ENCODE measurements at regions not wholly inside any gene's neighbourhood (a gene's known extent, or its start where the extent isn't known, plus 50 kb on each side); places are given as distances from the start of the nearest gene placed in this dataset.

- no peak overlapping the region for H3K27ac ChIP-seq (ENCODE audit: low read length)
These were observed 72.6 kb upstream of the RORA start for GRCh38 chr15:61301701-61302100.

GRCh38 chr15:61299075-61299763 is 70.1 kb upstream of the RORA start:
- Histone ChIP-seq H3K4me2 (ENCODE audit: low read length) (no peak overlapping the region), H3K4me3 (ENCODE audit: low read length) (no peak overlapping the region), H3K79me2 (replicated peaks; ENCODE audit: insufficient read depth, low read length) (no peaks in the 10 kb centered on the region), H3K9ac (ENCODE audit: low read length) (no peak overlapping the region), H3K9me3 (ENCODE audit: low read length) (no peaks in the 10 kb centered on the region), H3K36me3 (ENCODE audit: insufficient read depth, low read length) (no peaks in the 10 kb centered on the region), H2AFZ (ENCODE audit: low read depth, low read length) (no peak overlapping the region), H3K27ac (ENCODE audit: low read length) (no peak overlapping the region), H3F3A (ENCODE audit: insufficient read depth, low read length, poor library complexity, severe bottlenecking) (no peaks in the 10 kb centered on the region), H3K27me3 (ENCODE audit: insufficient read depth, low read depth, low read length) (no peaks in the 10 kb centered on the region), H3K9me2 (ENCODE audit: insufficient read depth, low read length) (no peaks in the 10 kb centered on the region), H4K20me1 (ENCODE audit: insufficient read depth) (no peaks in the 10 kb centered on the region)
- TF ChIP-seq TAF1 (IDR thresholded peaks at IDR 0.05; ENCODE audit: low read depth) (no peak), MXI1 (conservative IDR thresholded peaks at IDR 0.05; ENCODE audit: poor library complexity, severe bottlenecking) (no peak), EZH2 (IDR thresholded peaks at IDR 0.05; ENCODE audit: borderline replicate concordance, insufficient read depth, low read length, poor library complexity, severe bottlenecking) (no peak), REST (IDR thresholded peaks at IDR 0.05; ENCODE audit: borderline replicate concordance) (no peak), SMC3 (conservative IDR thresholded peaks at IDR 0.05; ENCODE audit: poor library complexity) (no peak), POLR2AphosphoS5 (IDR thresholded peaks at IDR 0.05) (no peak)

More at GRCh38 chr15:61301701-61302100, 72.6 kb upstream of the RORA start:
- H3K36me3 ChIP-seq (ENCODE audit: insufficient read depth, low read length): no peaks in the 10 kb centered on the region
- no peak overlapping the region for H2AFZ ChIP-seq (ENCODE audit: low read depth, low read length)
- no peaks in the 10 kb centered on the region for H4K20me1 ChIP-seq (ENCODE audit: insufficient read depth)
- no peaks in the 10 kb centered on the region for H3K9me2 ChIP-seq (ENCODE audit: insufficient read depth, low read length)
- no peak overlapping the region for H3K4me3 ChIP-seq (ENCODE audit: low read length)
- H3K9ac ChIP-seq (ENCODE audit: low read length): no peak overlapping the region
- no peaks in the 10 kb centered on the region for H3K27me3 ChIP-seq (ENCODE audit: insufficient read depth, low read depth, low read length)
- H3K79me2 ChIP-seq (replicated peaks; ENCODE audit: insufficient read depth, low read length): no peaks in the 10 kb centered on the region
- H3F3A ChIP-seq (ENCODE audit: insufficient read depth, low read length, poor library complexity, severe bottlenecking): no peaks in the 10 kb centered on the region
- TF ChIP-seq RAD21 (conservative IDR thresholded peaks at IDR 0.05): no peak
- TF ChIP-seq EZH2 (IDR thresholded peaks at IDR 0.05; ENCODE audit: borderline replicate concordance, insufficient read depth, low read length, poor library complexity, severe bottlenecking): no peak
- no peak for TF ChIP-seq MXI1 (conservative IDR thresholded peaks at IDR 0.05; ENCODE audit: poor library complexity, severe bottlenecking)
- no peak for TF ChIP-seq POLR2AphosphoS5 (IDR thresholded peaks at IDR 0.05)
- no peak for TF ChIP-seq REST (IDR thresholded peaks at IDR 0.05; ENCODE audit: borderline replicate concordance)
- no peak for TF ChIP-seq TAF1 (IDR thresholded peaks at IDR 0.05; ENCODE audit: low read depth)
- no peak for TF ChIP-seq CTCF (IDR thresholded peaks at IDR 0.05; ENCODE audit: poor library complexity, severe bottlenecking)
- TF ChIP-seq SMC3 (conservative IDR thresholded peaks at IDR 0.05; ENCODE audit: poor library complexity): no peak
- no peak for TF ChIP-seq EP300 (conservative IDR thresholded peaks at IDR 0.05; ENCODE audit: poor library complexity, severe bottlenecking)
- H3K4me2 ChIP-seq (ENCODE audit: low read length): no peak overlapping the region
- H3K9me3 ChIP-seq (ENCODE audit: low read length): no peaks in the 10 kb centered on the region

All from neural cell (in vitro differentiated cells).